ENCODE measurements at regions not wholly inside any gene's neighbourhood (a gene's known extent, or its start where the extent isn't known, plus 50 kb on each side); places are given as distances from the start of the nearest gene placed in this dataset.

DNA sequence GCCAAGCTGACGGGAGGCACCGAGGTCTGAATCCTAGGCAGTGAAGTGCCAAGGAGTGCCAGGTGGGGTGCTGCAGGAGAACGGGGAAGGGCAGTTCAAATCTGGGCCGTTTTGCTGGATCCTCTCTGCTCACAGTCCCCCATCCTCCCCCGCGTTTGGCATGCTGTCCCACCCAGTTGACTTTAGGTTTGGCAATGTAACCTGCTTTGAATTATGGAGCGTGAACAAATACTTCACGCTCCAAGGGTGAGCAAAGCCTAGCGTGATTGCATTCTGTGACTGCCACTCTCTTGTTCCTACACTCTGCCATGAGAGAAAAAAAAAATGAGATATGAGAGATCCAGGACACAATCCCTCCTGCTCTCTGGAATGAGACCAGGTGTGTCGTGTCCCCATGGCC, 381.9 kb downstream of the ZNF516 start:
- no peak for DNase-seq

DNA sequence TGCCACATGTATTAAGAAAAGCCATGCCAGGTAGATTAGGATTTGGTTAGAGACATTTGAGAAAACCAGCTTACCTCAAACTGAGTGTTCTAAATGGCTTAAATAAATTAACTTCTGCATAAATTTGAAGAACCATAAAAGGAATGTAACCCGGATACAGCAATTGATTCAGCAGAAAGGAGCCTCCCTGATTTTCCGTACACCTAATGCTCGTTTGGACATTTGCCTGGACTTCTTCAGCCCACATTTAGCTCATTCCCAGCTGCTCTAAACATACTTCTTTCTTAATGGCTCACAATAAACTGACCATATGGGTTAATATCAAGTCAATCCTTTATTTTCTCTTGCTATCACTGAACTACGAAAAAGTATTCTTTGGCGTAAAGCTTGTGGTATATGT, 392.4 kb downstream of the ZNF516 start:
- no peak for DNase-seq

DNA sequence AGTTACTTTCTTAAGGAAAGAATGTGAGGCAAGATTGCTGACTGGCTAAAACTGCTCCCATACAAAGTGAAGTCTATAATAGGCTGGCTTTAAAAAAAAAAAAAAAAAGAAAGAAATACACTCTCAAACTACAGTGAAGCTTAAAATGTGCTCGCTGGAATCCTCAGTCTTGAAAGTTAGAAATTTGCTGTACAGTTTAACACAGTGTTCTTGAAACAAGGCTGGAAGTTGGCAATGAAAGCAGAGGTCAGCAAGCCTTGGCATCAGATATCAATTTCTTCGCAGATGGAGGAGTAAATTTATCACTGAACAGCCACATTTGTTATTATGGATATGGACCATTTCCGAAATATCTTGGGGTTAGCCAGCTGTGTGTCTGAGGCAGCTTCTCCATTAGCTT, 392.9 kb downstream of the ZNF516 start:
- DNase-seq: no peak

DNA sequence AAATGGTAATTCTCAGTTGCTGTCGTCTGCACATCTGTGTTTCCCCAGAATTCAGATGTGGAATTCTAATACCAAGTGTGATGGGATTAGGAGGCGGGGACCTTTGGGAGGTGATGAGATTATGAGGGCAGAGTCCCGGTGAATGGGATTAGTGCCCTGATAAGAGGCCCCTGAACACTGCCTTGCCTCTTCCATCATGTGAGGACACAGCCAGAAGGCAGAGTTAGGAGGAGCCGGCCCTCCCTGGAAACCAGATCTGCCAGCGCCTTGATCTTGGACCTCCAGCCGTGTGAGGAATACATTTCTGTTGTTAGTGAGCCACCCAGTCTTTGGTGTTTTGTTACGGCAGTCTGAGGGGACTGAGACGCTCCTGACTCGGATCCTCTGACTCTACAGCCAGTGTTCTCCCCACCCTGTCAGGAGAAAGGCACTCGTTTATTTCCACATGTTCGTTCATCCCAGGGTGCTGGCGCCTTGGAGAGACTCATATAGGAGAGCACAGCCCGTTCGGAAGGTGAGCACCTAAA, 395.0 kb downstream of the ZNF516 start:
- no peak for DNase-seq

DNA sequence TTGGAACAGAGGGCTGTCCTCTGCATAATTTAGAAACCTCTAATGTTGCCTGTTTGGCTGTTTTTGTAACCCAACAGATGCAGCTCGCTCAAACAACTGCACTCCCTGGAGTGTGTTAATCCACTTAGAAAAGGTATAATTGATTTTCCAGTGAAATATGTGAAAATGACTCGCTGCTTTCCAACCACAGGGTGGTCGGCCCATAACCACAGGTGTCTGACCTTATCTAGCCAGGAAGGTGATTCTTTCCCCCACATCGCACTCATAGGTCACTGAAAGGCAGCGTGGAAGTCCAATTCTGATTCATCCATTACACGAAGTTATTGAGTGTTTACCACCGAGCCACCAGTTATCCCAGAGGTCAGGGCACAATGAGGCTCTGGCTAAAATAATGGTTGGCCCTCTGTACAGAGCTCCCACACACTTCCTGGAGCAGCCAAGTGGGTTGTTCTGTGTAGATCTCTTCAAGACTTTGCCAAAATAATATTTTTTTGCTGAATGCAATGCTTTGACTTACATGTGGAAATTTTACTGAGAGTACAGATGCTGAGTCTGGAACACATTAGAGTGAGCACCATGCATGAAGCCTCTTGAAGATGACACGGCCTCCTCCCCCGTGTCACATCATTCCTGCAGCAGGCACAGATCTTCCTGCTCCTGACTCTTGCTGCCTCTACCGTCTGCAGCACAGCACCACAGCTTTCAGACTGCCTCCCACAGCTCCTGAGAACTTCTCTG, 396.2 kb downstream of the ZNF516 start:
- peak; percentile 47 for DNase-seq

- DNase-seq: no peak
These were observed 413.5 kb downstream of the ZNF516 start for GRCh38 chr18:76081536-76081935.

- no peak for DNase-seq
These were observed 414.6 kb downstream of the ZNF516 start for GRCh38 chr18:76080430-76080829.

DNA sequence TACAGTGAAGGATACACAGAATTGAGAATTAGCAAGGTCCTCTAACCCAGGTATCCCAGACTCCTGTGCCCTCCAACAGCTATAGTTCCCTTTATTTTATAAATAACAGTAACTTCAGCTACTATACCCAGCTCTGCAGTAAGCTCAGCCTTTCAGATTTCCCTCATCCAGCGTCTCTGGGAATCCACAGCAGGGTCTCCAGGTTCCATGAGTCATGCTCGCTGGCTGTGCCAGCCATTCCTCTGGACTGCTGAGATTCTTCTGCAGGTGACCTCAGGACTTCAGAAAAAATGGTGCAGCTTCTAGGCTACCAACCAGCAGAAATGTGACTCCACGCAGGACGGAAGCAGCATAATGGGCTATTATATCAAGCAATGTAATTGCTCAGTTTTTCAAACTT, 419.3 kb downstream of the ZNF516 start:
- DNase-seq: no peak

DNA sequence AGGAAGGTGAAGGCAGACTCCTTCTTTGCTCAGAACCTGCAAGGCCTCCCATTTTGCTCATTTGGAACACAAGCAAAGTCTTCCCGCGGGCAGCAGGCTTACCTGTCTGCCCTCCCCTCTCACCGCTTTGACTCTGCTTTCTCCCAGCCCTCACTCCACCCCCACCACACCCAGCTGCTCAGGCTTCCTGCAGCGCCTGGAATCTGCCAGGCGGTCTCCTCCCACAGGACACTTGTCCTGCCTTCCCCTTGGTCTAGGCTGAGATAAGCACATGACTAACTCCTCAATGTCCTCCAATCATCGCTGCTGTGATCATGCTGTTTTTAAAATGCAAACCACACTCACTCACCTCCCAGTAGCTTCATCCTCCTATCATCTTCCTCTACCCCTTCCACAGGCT, 430.0 kb downstream of the ZNF516 start:
- no peak for DNase-seq

DNA sequence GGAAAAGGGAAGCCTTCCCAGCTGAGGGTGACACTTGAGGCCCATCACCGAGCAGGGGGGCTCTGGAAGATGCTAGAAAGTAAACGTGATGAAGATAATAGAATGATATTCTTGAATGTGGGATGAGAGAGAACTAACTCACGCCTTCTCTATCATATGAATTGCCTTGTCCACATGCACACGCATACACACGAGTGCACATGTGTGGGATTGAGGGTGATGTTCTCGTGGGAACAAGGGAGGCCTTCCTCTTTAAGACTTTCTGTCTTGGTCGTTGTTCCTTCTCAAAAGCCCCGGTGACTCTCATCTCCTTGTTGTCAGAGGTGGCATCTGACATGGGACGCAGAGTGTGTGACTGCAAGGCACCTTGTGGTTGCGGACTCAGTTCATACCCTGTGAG, 436.9 kb downstream of the ZNF516 start:
- DNase-seq: no peak

- DNase-seq: no peak
These were observed 437.7 kb downstream of the ZNF516 start for GRCh38 chr18:76057386-76057785.

GRCh38 chr18:76056471-76057110, 438.5 kb downstream of the ZNF516 start:
- DNase-seq: peak; percentile 74

- DNase-seq: no peak
These were observed 439.5 kb downstream of the ZNF516 start for GRCh38 chr18:76055578-76055977.

DNA sequence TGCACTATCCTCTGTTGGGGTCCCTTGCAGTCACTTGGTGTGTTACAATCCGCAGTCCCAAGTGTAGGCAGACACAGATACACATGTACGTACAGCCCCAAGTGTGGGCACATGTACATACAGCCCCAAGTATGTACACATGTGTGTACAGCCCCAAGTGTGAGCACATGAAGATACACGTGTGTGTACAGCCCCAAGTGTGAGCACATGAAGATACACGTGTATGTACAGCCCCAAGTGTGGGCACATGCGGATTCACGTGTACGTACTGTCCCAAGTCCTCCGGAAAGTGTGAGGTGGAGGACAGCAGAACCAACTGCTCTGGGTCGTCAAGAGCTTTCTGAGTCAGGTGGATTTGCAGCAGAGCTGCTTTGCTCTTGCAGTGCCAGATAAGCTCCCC, 440.0 kb downstream of the ZNF516 start:
- no peak for DNase-seq

DNA sequence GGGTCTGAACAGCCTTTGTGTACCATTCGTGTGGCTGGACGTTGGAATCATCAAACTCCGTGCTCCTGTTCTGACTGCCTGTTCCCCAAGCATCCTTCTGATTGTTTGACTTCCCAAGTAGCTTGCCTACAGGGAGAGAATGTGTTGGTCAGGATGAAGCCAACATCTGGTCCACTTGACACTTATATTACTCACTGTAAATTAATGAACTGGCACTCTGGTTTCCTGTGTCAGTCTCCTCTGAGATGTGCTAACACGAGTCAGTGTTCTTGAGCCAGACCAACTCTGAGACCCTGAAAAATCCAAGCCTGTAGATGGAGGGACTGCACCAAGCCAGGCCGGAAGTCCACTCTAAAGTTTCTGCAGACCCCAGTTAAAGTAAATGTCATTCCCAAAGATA, 440.9 kb downstream of the ZNF516 start:
- no peak for DNase-seq

DNA sequence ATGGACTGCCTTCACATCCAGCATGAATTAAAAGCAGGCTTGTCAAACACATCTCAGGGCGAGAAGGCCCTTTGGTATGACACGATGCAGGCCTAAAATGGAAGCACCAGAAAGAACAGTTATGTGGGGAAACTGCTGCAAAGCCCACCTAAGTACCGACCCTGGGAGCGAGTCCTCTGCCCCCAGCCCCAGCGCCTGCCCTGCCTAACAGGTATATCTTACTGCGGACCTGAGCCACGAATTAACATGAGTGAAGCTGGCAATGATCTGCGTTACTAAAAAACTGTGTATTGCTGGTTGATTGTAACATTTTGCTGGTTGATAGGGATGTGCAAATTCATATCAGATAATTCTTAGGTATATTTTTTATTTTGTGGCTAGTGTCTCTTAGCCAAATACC, 441.5 kb downstream of the ZNF516 start:
- DNase-seq: no peak

- DNase-seq: no peak
These were observed 442.8 kb downstream of the ZNF516 start for GRCh38 chr18:76052227-76052595.

DNA sequence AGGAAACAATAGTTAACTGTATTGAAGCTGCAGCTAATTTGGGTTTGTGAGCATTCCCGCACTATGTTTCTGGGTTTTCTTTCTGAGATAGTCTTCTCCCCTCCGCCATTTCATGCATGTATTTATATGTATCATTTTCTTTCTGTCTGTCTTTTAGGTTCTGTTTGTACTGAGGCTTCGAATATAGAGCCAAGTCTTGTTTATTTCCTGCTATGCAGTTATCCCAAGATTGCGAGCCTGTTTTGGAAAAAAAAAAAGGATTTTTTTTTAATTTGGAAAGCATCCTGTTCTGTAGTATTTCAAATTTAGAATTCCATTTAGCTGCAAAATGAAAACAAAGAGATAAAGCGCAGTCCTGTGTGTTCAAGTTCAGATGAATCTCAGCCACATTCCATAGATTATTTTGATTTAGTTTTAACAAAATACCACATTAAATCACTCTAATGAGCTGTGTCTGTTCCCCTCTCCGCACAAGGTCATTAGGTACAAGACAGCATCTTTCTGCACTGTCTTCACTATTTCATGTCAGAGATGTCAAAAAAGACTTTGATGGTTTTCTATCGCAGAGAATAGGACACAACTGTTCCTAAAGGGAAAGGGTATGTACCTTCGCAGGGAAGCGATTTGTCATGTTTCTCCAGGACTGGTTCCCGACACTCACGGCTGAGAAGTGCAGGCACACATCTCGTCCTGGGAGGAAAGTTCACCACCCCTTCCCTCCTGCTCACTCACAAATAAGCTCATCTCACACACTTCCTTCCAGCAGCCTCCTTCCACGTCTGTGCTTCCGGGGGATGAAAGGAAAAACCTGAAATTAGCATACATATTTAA, 443.4 kb downstream of the ZNF516 start:
- DNase-seq: no peak

GRCh38 chr18:76046221-76046620, 448.8 kb downstream of the ZNF516 start:
- no peak for DNase-seq

- DNase-seq: no peak
These were observed 452.5 kb downstream of the ZNF516 start for GRCh38 chr18:76042511-76042910.

GRCh38 chr18:76018210-76018609, 476.8 kb downstream of the ZNF516 start:
- DNase-seq: no peak

DNA sequence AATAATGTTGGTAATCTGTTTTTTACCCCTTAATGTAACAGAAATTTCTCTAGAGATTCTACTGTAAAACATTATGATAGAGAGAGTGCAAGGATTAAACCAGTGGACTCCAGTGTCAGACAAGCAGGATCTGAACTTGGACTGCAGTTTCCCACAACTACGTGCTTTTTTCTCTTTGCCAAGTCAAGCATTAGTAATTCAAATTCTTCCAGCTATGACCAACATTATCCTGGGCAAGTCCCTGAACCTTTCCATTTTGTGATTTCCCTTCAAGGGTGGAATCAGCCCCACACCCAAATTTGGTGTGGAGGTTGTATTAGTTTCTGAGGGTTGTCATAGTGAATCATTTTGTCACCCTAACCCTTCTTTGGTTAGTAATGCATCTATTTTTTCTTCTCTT, 482.0 kb downstream of the ZNF516 start:
- no peak for DNase-seq

GRCh38 chr18:76005632-76006208, 489.3 kb downstream of the ZNF516 start:
- peak; percentile 52 for DNase-seq
